Activated CD8-positive, alpha-beta T cell treated with anti-CD3 and anti-CD28 coated beads for 36 hours (primary cell): ENCODE measurements at regions not wholly inside any gene's neighbourhood (a gene's known extent, or its start where the extent isn't known, plus 50 kb on each side); places are given as distances from the start of the nearest gene placed in this dataset.

ENCODE experiments used
- ATAC-seq: fragments of 200-7000 bp; cut with Tn5 transposase; one replicate; pipeline ENCODE4 v1.10.0; 2021; ENCODE audit warnings: mild to moderate bottlenecking, moderate library complexity
- CTCF ChIA-PET: fragments of 350-600 bp; sonication (Branson Sonifier 250); formaldehyde crosslinking; loops from one replicate; lab custom pipeline; 2021; ENCODE audit warnings: antibody characterized with exemption; lab: Charles Lee
- POLR2A ChIA-PET: fragments of 350-600 bp; sonication (Branson Sonifier 250); formaldehyde crosslinking; loops from one replicate; lab custom pipeline; 2021; ENCODE audit warnings: antibody characterized with exemption; lab: Charles Lee
- DNase-seq: peaks from one replicate; pipeline ENCODE4 v3.0.0-alpha.2; 2020
- H3K27ac Mint-ChIP-seq: one replicate; pipeline ENCODE4 v1.8.0; 2021; ENCODE audit warnings: mild to moderate bottlenecking, mixed read lengths
- H3K27me3 Mint-ChIP-seq: one replicate; pipeline ENCODE4 v1.8.0; 2021; ENCODE audit warnings: mixed read lengths
- H3K36me3 Mint-ChIP-seq: one replicate; pipeline ENCODE4 v1.8.0; 2021; ENCODE audit warnings: low read depth, mixed read lengths
- H3K4me1 Mint-ChIP-seq: one replicate; pipeline ENCODE4 v1.8.0; 2021; ENCODE audit warnings: low read depth, mixed read lengths
- H3K4me3 Mint-ChIP-seq: one replicate; pipeline ENCODE4 v1.8.0; 2021; ENCODE audit warnings: mild to moderate bottlenecking, moderate library complexity, mixed read lengths
- H3K9me3 Mint-ChIP-seq: one replicate; pipeline ENCODE4 v1.8.0; 2021; ENCODE audit warnings: mixed read lengths
- CTCF ChIP-seq: fragments of 200-600 bp; IDR thresholded peaks from one replicate; pipeline ENCODE4 v1.8.0; 2022; ENCODE audit warnings: antibody characterized with exemption, mild to moderate bottlenecking
- intact Hi-C: fragments of 100-400 bp; cut with micrococcal nuclease; formaldehyde crosslinking; loops from one replicate; pipeline ENCODE4 v1.10.0; 2022

GRCh38 chr10:69733791-69734261 lies 67.9 kb upstream of the COL13A1 start:
- CTCF ChIA-PET: interaction anchor here (0.9 kb wide), 1 partner anchor 25 kb away, joined by 3 read pairs; no protein-coding TSS in a partner anchor
- no peak overlapping the region for H3K27ac Mint-ChIP-seq

GRCh38 chr10:69734416-69734796 lies 67.3 kb upstream of the COL13A1 start:
- intact Hi-C loops: no loop called here
- TF ChIP-seq CTCF: no peak
- Mint-ChIP-seq H3K27me3 (peaks cover 2% of the 10 kb centered on the region), H3K36me3 (no peaks in the 10 kb centered on the region), H3K9me3 (no peaks in the 10 kb centered on the region), H3K27ac (no peak overlapping the region), H3K4me3 (no peak overlapping the region), H3K4me1 (peaks cover 21% of the 10 kb centered on the region)
- ATAC-seq (peak; percentile 18), DNase-seq (no peak)
- ChIA-PET POLR2A (no interaction called here), CTCF (interaction anchor here (0.6 kb wide), 1 partner anchor 19 kb away, joined by 3 read pairs; no protein-coding TSS in a partner anchor)

More at GRCh38 chr10:69733791-69734261, 67.9 kb upstream of the COL13A1 start:
- TF ChIP-seq CTCF: no peak
- no peak for ATAC-seq
- Mint-ChIP-seq H3K4me1 (peaks cover 21% of the 10 kb centered on the region), H3K9me3 (no peaks in the 10 kb centered on the region), H3K27me3 (peaks cover 2% of the 10 kb centered on the region), H3K4me3 (no peak overlapping the region), H3K36me3 (no peaks in the 10 kb centered on the region)
- DNase-seq: no peak
- POLR2A ChIA-PET: no interaction called here
- intact Hi-C loops: no loop called here

GRCh38 chr10:69734797-69735468 lies 66.8 kb upstream of the COL13A1 start:
- intact Hi-C loops: no loop called here
- Mint-ChIP-seq H3K36me3 (no peaks in the 10 kb centered on the region), H3K9me3 (no peaks in the 10 kb centered on the region), H3K4me1 (peaks cover 21% of the 10 kb centered on the region), H3K4me3 (no peak overlapping the region), H3K27me3 (peaks cover 2% of the 10 kb centered on the region), H3K27ac (peak overlapping the region; percentile 71)
- ChIA-PET POLR2A (no interaction called here), CTCF (interaction anchor here (0.6 to 1.2 kb wide), 2 partner anchors 18 to 55 kb away, joined by 3 read pairs; no protein-coding TSS in a partner anchor)
- TF ChIP-seq CTCF: no peak
- peak; percentile 60 for DNase-seq
- ATAC-seq: peak; percentile 87

DNA sequence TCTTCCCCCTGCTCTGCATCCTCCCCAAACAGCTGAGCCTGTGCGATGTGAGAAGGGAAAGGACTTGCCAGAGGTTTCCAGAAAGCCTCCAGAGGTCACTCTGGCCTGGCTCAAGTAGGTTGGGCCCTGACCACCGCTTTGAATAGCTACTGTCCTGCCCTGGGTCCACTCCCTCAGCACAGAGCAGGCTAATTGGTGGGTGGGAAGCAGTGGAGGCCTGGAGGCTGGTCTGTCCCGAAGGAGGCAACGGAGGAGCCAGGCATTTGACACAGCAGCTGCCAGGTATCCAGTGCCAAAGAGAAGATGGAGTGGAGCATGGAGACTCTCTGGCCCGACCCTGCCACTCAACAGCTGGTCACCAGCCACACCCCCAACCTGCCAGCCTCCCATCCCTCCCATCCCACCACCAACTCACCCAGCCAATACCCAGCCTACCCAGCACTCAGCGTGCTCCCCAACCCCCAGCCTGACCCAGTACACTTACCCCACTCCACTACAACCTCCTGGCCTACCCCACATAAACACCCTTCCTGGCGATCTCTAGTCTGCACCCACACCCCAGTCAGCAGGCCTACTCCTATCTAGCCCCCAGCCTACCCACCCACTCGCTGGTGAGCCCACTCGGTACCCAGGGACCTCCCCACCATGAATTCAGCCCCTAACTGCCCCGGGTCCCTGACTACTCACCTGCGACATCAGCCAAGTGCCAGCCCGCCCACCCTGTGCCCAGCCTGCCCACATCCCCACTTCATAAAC lies 64.6 kb upstream of the COL13A1 start:
- Mint-ChIP-seq H3K9me3 (no peaks in the 10 kb centered on the region), H3K4me3 (no peak overlapping the region), H3K36me3 (no peaks in the 10 kb centered on the region), H3K27me3 (peaks cover 2% of the 10 kb centered on the region), H3K4me1 (peaks cover 21% of the 10 kb centered on the region), H3K27ac (no peak overlapping the region)
- no peak for TF ChIP-seq CTCF
- DNase-seq (no peak), ATAC-seq (no peak)
- intact Hi-C loops: no loop called here
- ChIA-PET CTCF (interaction anchor here (1.4 kb wide), 1 partner anchor 92 kb away, joined by 3 read pairs; no protein-coding TSS in a partner anchor), POLR2A (no interaction called here)

GRCh38 chr10:69738071-69738470 lies 63.6 kb upstream of the COL13A1 start:
- peaks cover 21% of the 10 kb centered on the region for H3K4me1 Mint-ChIP-seq
- no peaks in the 10 kb centered on the region for H3K9me3 Mint-ChIP-seq
- CTCF ChIA-PET: no interaction called here
- intact Hi-C loops: no loop called here
- DNase-seq (no peak), ATAC-seq (no peak)
- no peaks in the 10 kb centered on the region for H3K36me3 Mint-ChIP-seq
- H3K27me3 Mint-ChIP-seq: peaks cover 2% of the 10 kb centered on the region
- POLR2A ChIA-PET: no interaction called here
- H3K27ac Mint-ChIP-seq: no peak overlapping the region
- TF ChIP-seq CTCF: no peak
- H3K4me3 Mint-ChIP-seq: no peak overlapping the region
